Cardiac fibroblast (primary cell): ENCODE measurements at regions not wholly inside any gene's neighbourhood (a gene's known extent, or its start where the extent isn't known, plus 50 kb on each side); places are given as distances from the start of the nearest gene placed in this dataset.
"Not testable (repeated sequence)": the region's sequence is repeated elsewhere in the genome, so short reads cannot be mapped to it uniquely, and the experiment has no call there.

Source experiments
- DNase-seq, 2 donors: peaks; one replicate each; pipeline versions ENCODE4 v3.0.0 to v3.0.0-alpha.2; 2010; ENCODE audit warnings: low read depth in 2 of 2
- H3K4me3 ChIP-seq, 2 donors: replicated peaks in 1 of 2; 1 replicate in 1 of 2; 2 replicates in 1 of 2; pipeline ENCODE4 v1.5.1; 2011; ENCODE audit warnings: low read depth in 2 of 2, low read length in 2 of 2, mild to moderate bottlenecking in 2 of 2, moderate library complexity in 1 of 2
- TF ChIP-seq, protein P1 (sequence below): IDR thresholded peaks from one replicate; pipeline ENCODE4 v1.5.1; 2011; ENCODE audit warnings: low read depth, mild to moderate bottlenecking, low read length, inconsistent platforms

GRCh38 chr22:33167998-33168790 lies 110.0 kb upstream of the SYN3 start:
- TF ChIP-seq, protein P1, sequence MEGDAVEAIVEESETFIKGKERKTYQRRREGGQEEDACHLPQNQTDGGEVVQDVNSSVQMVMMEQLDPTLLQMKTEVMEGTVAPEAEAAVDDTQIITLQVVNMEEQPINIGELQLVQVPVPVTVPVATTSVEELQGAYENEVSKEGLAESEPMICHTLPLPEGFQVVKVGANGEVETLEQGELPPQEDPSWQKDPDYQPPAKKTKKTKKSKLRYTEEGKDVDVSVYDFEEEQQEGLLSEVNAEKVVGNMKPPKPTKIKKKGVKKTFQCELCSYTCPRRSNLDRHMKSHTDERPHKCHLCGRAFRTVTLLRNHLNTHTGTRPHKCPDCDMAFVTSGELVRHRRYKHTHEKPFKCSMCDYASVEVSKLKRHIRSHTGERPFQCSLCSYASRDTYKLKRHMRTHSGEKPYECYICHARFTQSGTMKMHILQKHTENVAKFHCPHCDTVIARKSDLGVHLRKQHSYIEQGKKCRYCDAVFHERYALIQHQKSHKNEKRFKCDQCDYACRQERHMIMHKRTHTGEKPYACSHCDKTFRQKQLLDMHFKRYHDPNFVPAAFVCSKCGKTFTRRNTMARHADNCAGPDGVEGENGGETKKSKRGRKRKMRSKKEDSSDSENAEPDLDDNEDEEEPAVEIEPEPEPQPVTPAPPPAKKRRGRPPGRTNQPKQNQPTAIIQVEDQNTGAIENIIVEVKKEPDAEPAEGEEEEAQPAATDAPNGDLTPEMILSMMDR, result no peak
- no peak for DNase-seq
- no peak overlapping the region for H3K4me3 ChIP-seq

DNA sequence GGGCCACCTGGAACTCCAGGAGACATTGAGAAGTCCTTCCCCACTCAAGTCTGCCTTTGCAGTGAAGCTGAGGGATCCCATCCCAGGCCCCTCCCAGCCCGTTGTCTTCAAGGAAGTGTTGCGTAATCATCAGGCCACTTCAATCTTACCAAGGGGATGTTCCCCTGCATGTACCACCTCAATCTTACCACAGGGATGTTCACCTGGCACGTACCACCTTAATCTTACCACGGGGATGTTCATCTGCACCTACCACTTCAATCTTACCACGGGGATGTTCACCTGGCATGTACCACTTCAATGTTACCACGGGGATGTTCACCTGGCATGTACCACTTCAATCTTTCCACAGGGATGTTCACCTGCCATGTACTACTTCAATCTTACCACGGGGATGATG lies 108.0 kb upstream of the SYN3 start:
- no peak overlapping the region for H3K4me3 ChIP-seq
- DNase-seq, result no peak
- TF ChIP-seq, protein P1, result no peak

DNA sequence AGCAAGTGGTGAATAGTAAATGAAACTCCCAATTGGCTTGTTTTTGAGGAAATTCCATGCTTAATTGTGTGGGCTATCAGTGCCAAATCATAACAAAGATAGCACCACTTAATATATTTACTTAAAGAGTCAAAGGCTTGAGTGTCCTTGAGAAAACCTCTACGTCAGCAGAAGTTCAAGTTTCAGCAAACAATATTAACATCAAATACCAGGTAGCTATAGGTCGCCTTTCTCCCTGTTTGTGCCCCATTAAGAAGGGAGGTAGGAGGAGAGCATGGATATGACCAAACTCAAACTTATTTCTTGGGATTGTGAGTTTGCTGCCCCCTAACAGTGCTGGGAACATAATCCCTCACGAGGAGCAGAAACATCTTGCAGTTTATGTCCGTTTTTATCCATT lies 105.6 kb upstream of the SYN3 start:
- TF ChIP-seq, protein P1, result no peak
- no peak overlapping the region for H3K4me3 ChIP-seq
- no peak for DNase-seq

GRCh38 chr22:33162196-33162595 lies 104.0 kb upstream of the SYN3 start:
- no peak overlapping the region for H3K4me3 ChIP-seq
- TF ChIP-seq, protein P1, result no peak
- no peak for DNase-seq

DNA sequence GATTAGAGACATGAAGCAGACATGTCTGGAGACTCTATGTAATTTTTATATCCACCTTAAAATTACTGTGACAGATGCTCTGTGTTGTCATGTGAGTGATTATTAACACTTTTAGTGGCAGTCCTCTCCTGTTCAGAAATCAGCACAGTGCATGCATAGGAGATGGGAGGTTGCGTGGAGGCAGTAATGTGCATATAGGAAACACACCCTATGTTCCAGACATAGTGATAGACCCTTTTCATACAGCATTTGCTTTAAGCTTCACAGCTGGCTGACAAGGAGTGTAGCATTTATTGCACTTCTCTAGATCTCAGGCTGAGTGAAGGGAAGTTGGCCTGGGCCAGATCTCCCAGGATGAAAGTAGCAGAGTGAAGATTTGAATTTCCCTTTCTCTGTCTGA lies 102.3 kb upstream of the SYN3 start:
- no peak for DNase-seq
- H3K4me3 ChIP-seq, result no peak overlapping the region
- TF ChIP-seq, protein P1, result no peak

GRCh38 chr22:33154967-33155366 lies 96.8 kb upstream of the SYN3 start:
- H3K4me3 ChIP-seq, DNase-seq: not testable (repeated sequence)

GRCh38 chr22:33149611-33150010 lies 91.4 kb upstream of the SYN3 start:
- TF ChIP-seq, protein P1, result no peak
- no peak for DNase-seq
- H3K4me3 ChIP-seq, result no peak overlapping the region
